A549 (cell line): ENCODE measurements at regions not wholly inside any gene's neighbourhood (a gene's known extent, or its start where the extent isn't known, plus 50 kb on each side); places are given as distances from the start of the nearest gene placed in this dataset.

Source experiments
- ATAC-seq, 2 experiments: fragments of 200-7000 bp in 1 of 2; fragments of >200 bp in 1 of 2; cut with Nextera tagmentation in 1 of 2; cut with Tn5 transposase in 1 of 2; 3 replicates each; pipeline versions ENCODE4 v1.8.0 to v1.9.1; 2018 to 2020; ENCODE audit warnings: mild to moderate bottlenecking in 1 of 2, moderate library complexity in 1 of 2
- CTCF ChIA-PET: fragments of 300-600 bp; sonication (Branson Sonifier 250); formaldehyde crosslinking; extraction: SDS; loops from one replicate; lab custom pipeline; 2021; ENCODE audit warnings: antibody characterized with exemption, inconsistent platforms; lab: Yijun Ruan, JAX
- POLR2A ChIA-PET: fragments of 350-600 bp; formaldehyde crosslinking; extraction: SDS; loops from one replicate; lab custom pipeline; 2021; ENCODE audit warnings: antibody characterized with exemption, inconsistent platforms; lab: Yijun Ruan, JAX
- DNase-seq, 2 experiments: peaks; one replicate each; pipeline versions ENCODE4 v3.0.0 to v3.0.0-alpha.2; 2011 to 2016; ENCODE audit warnings: low read depth in 1 of 2, low spot score in 1 of 2
- FAIRE-seq: peaks from 2 replicates; lab custom pipeline; 2011; peaks lifted over from hg19 to GRCh38; lab: Jason Lieb, UNC
- H3K27ac ChIP-seq, 2 experiments: fragments of >200 bp; sonication (Bioruptor Twin); formaldehyde crosslinking; 3 replicates each; pipeline ENCODE4 v1.5.1; 2016 to 2017
- H3K4me1 ChIP-seq: fragments of >200 bp; sonication (Bioruptor Twin); formaldehyde crosslinking; 3 replicates; pipeline ENCODE4 v1.6.1; 2016
- H3K4me2 ChIP-seq: fragments of >200 bp; sonication (Bioruptor Twin); formaldehyde crosslinking; 3 replicates; pipeline ENCODE4 v1.6.1; 2016
- H3K4me3 ChIP-seq: fragments of >200 bp; sonication (Bioruptor Twin); formaldehyde crosslinking; 3 replicates; pipeline ENCODE4 v1.5.1; 2016
- H3K9me3 ChIP-seq: fragments of >200 bp; sonication (Bioruptor Twin); formaldehyde crosslinking; 3 replicates; pipeline ENCODE4 v1.6.1; 2016
- CBX2 ChIP-seq: fragments of 200-600 bp; sonication (generic); IDR thresholded peaks from 2 replicates; pipeline ENCODE4 v1.6.1; 2016; ENCODE audit warnings: low read depth, mild to moderate bottlenecking, borderline replicate concordance
- CHD4 ChIP-seq: fragments of 200-600 bp; sonication (generic); IDR thresholded peaks from 2 replicates; pipeline ENCODE4 v1.6.1; 2016; ENCODE audit warnings: antibody characterized with exemption, mild to moderate bottlenecking, borderline replicate concordance
- CTCF ChIP-seq: fragments of >200 bp; sonication (Bioruptor Twin); formaldehyde crosslinking; IDR thresholded peaks from 3 replicates; pipeline ENCODE4 v1.5.1; 2016
- EHF ChIP-seq: fragments of 250-450 bp; sonication (Bioruptor Pico); IDR thresholded peaks from 2 replicates; pipeline ENCODE4 v1.5.0; 2020; ENCODE audit warnings: mild to moderate bottlenecking
- ESRRA ChIP-seq: fragments of 150-350 bp; IDR thresholded peaks from 2 replicates; pipeline ENCODE4 v1.6.1; 2014; ENCODE audit warnings: mild to moderate bottlenecking, low read length, borderline replicate concordance
- FOXS1 ChIP-seq: fragments of 250-450 bp; sonication (Bioruptor Pico); IDR thresholded peaks from 2 replicates; pipeline ENCODE4 v1.5.0; 2020; ENCODE audit warnings: mild to moderate bottlenecking, moderate library complexity
- HEYL ChIP-seq: fragments of 250-450 bp; sonication (Bioruptor Pico); IDR thresholded peaks from 2 replicates; pipeline ENCODE4 v1.8.0; 2021; ENCODE audit warnings: mild to moderate bottlenecking, moderate library complexity
- HOXB13 ChIP-seq: fragments of 250-450 bp; sonication (Bioruptor Pico); IDR thresholded peaks from 2 replicates; pipeline ENCODE4 v1.5.0; 2020; ENCODE audit warnings: low read depth, mild to moderate bottlenecking, moderate library complexity
- HOXB5 ChIP-seq: fragments of 250-450 bp; sonication (Bioruptor Pico); IDR thresholded peaks from 2 replicates; pipeline ENCODE4 v1.5.0; 2020; ENCODE audit warnings: mild to moderate bottlenecking, moderate library complexity
- JUNB ChIP-seq: fragments of >200 bp; sonication (Bioruptor Twin); formaldehyde crosslinking; IDR thresholded peaks from 2 replicates; pipeline ENCODE4 v1.6.1; 2016
- KDM1A ChIP-seq: fragments of 200-600 bp; sonication (generic); IDR thresholded peaks from 2 replicates; pipeline ENCODE4 v1.6.1; 2016; ENCODE audit warnings: low read depth, mild to moderate bottlenecking
- MAX ChIP-seq: IDR thresholded peaks from 2 replicates; pipeline ENCODE4 v1.6.1; 2012
- MYC ChIP-seq: IDR thresholded peaks from 2 replicates; pipeline ENCODE4 v1.6.1; 2012; ENCODE audit warnings: mild to moderate bottlenecking, inconsistent platforms, low read length, improper control_type of control experiment, borderline replicate concordance
- NFE2L2 ChIP-seq: fragments of 150-350 bp; conservative IDR thresholded peaks from 2 replicates; pipeline ENCODE4 v1.6.1; 2014; ENCODE audit warnings: low read length
- NPAS2 ChIP-seq: fragments of 250-450 bp; sonication (Bioruptor Pico); IDR thresholded peaks from 2 replicates; pipeline ENCODE4 v1.8.0; 2022; ENCODE audit warnings: mild to moderate bottlenecking, moderate library complexity, borderline replicate concordance
- NR3C1 ChIP-seq: fragments of >200 bp; sonication (Bioruptor Twin); formaldehyde crosslinking; IDR thresholded peaks from 3 replicates; pipeline ENCODE4 v1.6.1; 2017
- PHF8 ChIP-seq: fragments of 200-600 bp; sonication (generic); IDR thresholded peaks from 2 replicates; pipeline ENCODE4 v1.6.1; 2016; ENCODE audit warnings: low read depth, mild to moderate bottlenecking, antibody characterized with exemption, moderate library complexity, borderline replicate concordance
- POLR2A ChIP-seq: IDR thresholded peaks from 2 replicates; pipeline ENCODE4 v1.6.1; 2012; ENCODE audit warnings: mild to moderate bottlenecking, low read length
- POLR2AphosphoS2 ChIP-seq: conservative IDR thresholded peaks from 2 replicates; pipeline ENCODE4 v1.6.1; 2012; ENCODE audit warnings: low read length, improper control_type of control experiment, inconsistent platforms
- RAD21 ChIP-seq, 2 experiments: fragments of >200 bp in 1 of 2; sonication (Bioruptor Twin) in 1 of 2; formaldehyde crosslinking in 1 of 2; IDR thresholded peaks in 1 of 2; conservative IDR thresholded peaks in 1 of 2; 2 replicates in 1 of 2; 3 replicates in 1 of 2; pipeline ENCODE4 v1.6.1; 2012 to 2018; ENCODE audit warnings: inconsistent platforms in 1 of 2
- RCOR1 ChIP-seq: fragments of 150-350 bp; IDR thresholded peaks from 2 replicates; pipeline ENCODE4 v1.6.1; 2014; ENCODE audit warnings: antibody characterized with exemption, low read length, low read depth
- SMC3 ChIP-seq: fragments of >200 bp; sonication (Bioruptor Twin); formaldehyde crosslinking; IDR thresholded peaks from 3 replicates; pipeline ENCODE4 v1.6.1; 2018; ENCODE audit warnings: inconsistent platforms
- SREBF2 ChIP-seq: fragments of 450-650 bp; IDR thresholded peaks from 2 replicates; pipeline ENCODE4 v1.6.1; 2014; ENCODE audit warnings: mild to moderate bottlenecking, moderate library complexity
- TFCP2L1 ChIP-seq: fragments of 250-450 bp; sonication (Bioruptor Pico); IDR thresholded peaks from 2 replicates; pipeline ENCODE4 v1.5.0; 2021; ENCODE audit warnings: mild to moderate bottlenecking
- TP53 ChIP-seq: fragments of 250-450 bp; sonication (Bioruptor Pico); IDR thresholded peaks from 2 replicates; pipeline ENCODE4 v1.5.0; 2021; ENCODE audit warnings: mild to moderate bottlenecking, moderate library complexity
- ZC3H11A ChIP-seq: fragments of 450-650 bp; IDR thresholded peaks from 2 replicates; pipeline ENCODE4 v1.6.1; 2014; ENCODE audit warnings: antibody characterized with exemption, mild to moderate bottlenecking
- WGBS: methylation state at CpG from one replicate; pipeline ENCODE4 v1.1.6; 2017; ENCODE audit errors: missing lambda C conversion rate; 5-methylcytosine and 5-hydroxymethylcytosine counted together

GRCh38 chr2:200026332-200027230 is 71.2 kb downstream of the MAIP1 start:
- no peak for FAIRE-seq
- POLR2A ChIA-PET, result no interaction called here
- no peaks in the 10 kb centered on the region for H3K9me3 ChIP-seq
- no peaks in the 10 kb centered on the region for H3K4me1 ChIP-seq
- TF ChIP-seq KDM1A (no peak), NR3C1 (no peak), RCOR1 (no peak), PHF8 (no peak), POLR2AphosphoS2 (no peak), TFCP2L1 (CRISPR knock-in tag) (no peak), HEYL (CRISPR knock-in tag) (no peak), EHF (no peak), ESRRA (no peak), CBX2 (no peak), JUNB (no peak), CHD4 (no peak)
- no peak overlapping the region for H3K27ac ChIP-seq
- CTCF ChIA-PET, result interaction anchor here (0.6 kb wide), 1 partner anchor 651 kb away, joined by 3 read pairs; no protein-coding TSS in a partner anchor
- ATAC-seq, result no peak
- H3K4me2 ChIP-seq, result no peak overlapping the region
- no peak for DNase-seq
- 90% methylated on average over 7 of the region's 7 CpGs for whole genome bisulfite sequencing
- no peak overlapping the region for H3K4me3 ChIP-seq

- no peak for ATAC-seq
Measured at GRCh38 chr2:200028998-200029397, 73.6 kb downstream of the MAIP1 start.

GRCh38 chr2:200032895-200033294 is 77.5 kb downstream of the MAIP1 start:
- POLR2A ChIA-PET, result no interaction called here
- H3K4me2 ChIP-seq, result no peak overlapping the region
- no peak for TF ChIP-seq KDM1A
- no peak for TF ChIP-seq TP53 (CRISPR knock-in tag)
- TF ChIP-seq SREBF2, result no peak
- TF ChIP-seq CTCF, result no peak
- no peak for TF ChIP-seq FOXS1 (CRISPR knock-in tag)
- TF ChIP-seq HOXB5 (CRISPR knock-in tag), result no peak
- TF ChIP-seq ESRRA, result no peak
- no peak for TF ChIP-seq JUNB
- TF ChIP-seq NR3C1, result no peak
- TF ChIP-seq ZC3H11A, result no peak
- TF ChIP-seq EHF, result no peak
- no peak for TF ChIP-seq MAX
- TF ChIP-seq SMC3, result no peak
- no peak for TF ChIP-seq MYC
- TF ChIP-seq RAD21 (conservative IDR thresholded peaks at IDR 0.05 in 1 of 2, IDR thresholded peaks at IDR 0.05 in 1 of 2), result no peak
- TF ChIP-seq RCOR1, result no peak
- no peak for TF ChIP-seq POLR2A
- TF ChIP-seq HOXB13 (CRISPR knock-in tag), result no peak
- TF ChIP-seq PHF8, result no peak
- FAIRE-seq, result no peak
- DNase-seq, result no peak
- no peak for ATAC-seq
- WGBS, result 65% methylated on average over 1 of the region's 1 CpG
- no peak overlapping the region for H3K4me3 ChIP-seq
- no peak overlapping the region for H3K27ac ChIP-seq
- no peaks in the 10 kb centered on the region for H3K4me1 ChIP-seq
- no peaks in the 10 kb centered on the region for H3K9me3 ChIP-seq
- CTCF ChIA-PET, result no interaction called here

More at GRCh38 chr2:200028998-200029397, 73.6 kb downstream of the MAIP1 start:
- DNase-seq, result no peak
- no peak overlapping the region for H3K27ac ChIP-seq
- ChIA-PET POLR2A (no interaction called here), CTCF (no interaction called here)
- H3K4me2 ChIP-seq, result no peak overlapping the region
- WGBS, result 30% methylated on average over 1 of the region's 1 CpG
- no peak for FAIRE-seq
- H3K9me3 ChIP-seq, result no peaks in the 10 kb centered on the region
- no peak overlapping the region for H3K4me3 ChIP-seq
- TF ChIP-seq HOXB5 (CRISPR knock-in tag) (no peak), NPAS2 (CRISPR knock-in tag) (no peak), RAD21 (conservative IDR thresholded peaks at IDR 0.05 in 1 of 2, IDR thresholded peaks at IDR 0.05 in 1 of 2) (no peak), NFE2L2 (no peak), CBX2 (no peak)
- no peaks in the 10 kb centered on the region for H3K4me1 ChIP-seq
